ENCODE measurements at regions not wholly inside any gene's neighbourhood (a gene's known extent, or its start where the extent isn't known, plus 50 kb on each side); places are given as distances from the start of the nearest gene placed in this dataset.

GRCh38 chr4:77538144-77538543 is 67.5 kb upstream of the CXCL13 start:
- DNase-seq = no peak

- DNase-seq = no peak
These were observed 67.0 kb upstream of the CXCL13 start for GRCh38 chr4:77538574-77539157.

All from CD4-positive, alpha-beta T cell treated with Interferon alpha-2 for 1 hour (primary cell).